RWPE1 (cell line): ENCODE measurements at regions not wholly inside any gene's neighbourhood (a gene's known extent, or its start where the extent isn't known, plus 50 kb on each side); places are given as distances from the start of the nearest gene placed in this dataset.
A peak's percentile ranks its signal among the peaks of the same experiment; 100 is the strongest.
"Not testable (repeated sequence)": the region's sequence is repeated elsewhere in the genome, so short reads cannot be mapped to it uniquely, and the experiment has no call there.

ENCODE experiments used
- CTCF ChIA-PET: fragments of 350-600 bp; sonication (Branson Sonifier 250); formaldehyde crosslinking; extraction: SDS; loops from one replicate; lab custom pipeline; 2021; lab: Yijun Ruan, JAX
- POLR2A ChIA-PET: fragments of 400-600 bp; formaldehyde crosslinking; extraction: SDS; loops from one replicate; lab custom pipeline; 2020; ENCODE audit warnings: antibody characterized with exemption; ENCODE audit not compliant: low non-redundant PET; lab: Yijun Ruan, JAX
- DNase-seq: peaks from one replicate; pipeline ENCODE4 v3.0.0; 2012; ENCODE audit warnings: low spot score
- H3K27ac ChIP-seq: fragments of 450-650 bp; 2 replicates; pipeline ENCODE4 v1.5.1; 2017
- TF ChIP-seq, protein P1 (sequence below): fragments of 450-650 bp; conservative IDR thresholded peaks from 2 replicates; pipeline ENCODE4 v1.5.1; 2017; ENCODE audit warnings: low read depth, mild to moderate bottlenecking

GRCh38 chr3:35921718-35922117, 282.4 kb downstream of the ARPP21 start:
- TF ChIP-seq, protein P1, sequence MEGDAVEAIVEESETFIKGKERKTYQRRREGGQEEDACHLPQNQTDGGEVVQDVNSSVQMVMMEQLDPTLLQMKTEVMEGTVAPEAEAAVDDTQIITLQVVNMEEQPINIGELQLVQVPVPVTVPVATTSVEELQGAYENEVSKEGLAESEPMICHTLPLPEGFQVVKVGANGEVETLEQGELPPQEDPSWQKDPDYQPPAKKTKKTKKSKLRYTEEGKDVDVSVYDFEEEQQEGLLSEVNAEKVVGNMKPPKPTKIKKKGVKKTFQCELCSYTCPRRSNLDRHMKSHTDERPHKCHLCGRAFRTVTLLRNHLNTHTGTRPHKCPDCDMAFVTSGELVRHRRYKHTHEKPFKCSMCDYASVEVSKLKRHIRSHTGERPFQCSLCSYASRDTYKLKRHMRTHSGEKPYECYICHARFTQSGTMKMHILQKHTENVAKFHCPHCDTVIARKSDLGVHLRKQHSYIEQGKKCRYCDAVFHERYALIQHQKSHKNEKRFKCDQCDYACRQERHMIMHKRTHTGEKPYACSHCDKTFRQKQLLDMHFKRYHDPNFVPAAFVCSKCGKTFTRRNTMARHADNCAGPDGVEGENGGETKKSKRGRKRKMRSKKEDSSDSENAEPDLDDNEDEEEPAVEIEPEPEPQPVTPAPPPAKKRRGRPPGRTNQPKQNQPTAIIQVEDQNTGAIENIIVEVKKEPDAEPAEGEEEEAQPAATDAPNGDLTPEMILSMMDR = no peak
- H3K27ac ChIP-seq = no peak overlapping the region
- CTCF ChIA-PET = no interaction called here
- POLR2A ChIA-PET = no interaction called here
- no peak for DNase-seq

- POLR2A ChIA-PET, H3K27ac ChIP-seq, DNase-seq: not testable (repeated sequence)
- TF ChIP-seq, protein P1 = peak; percentile 30
- CTCF ChIA-PET = interaction anchor here (0.5 to 1.3 kb wide), 2 partner anchors 15 to 172 kb away, joined by 3 read pairs; no protein-coding TSS in a partner anchor
Measured at GRCh38 chr3:35924070-35924469, 284.7 kb downstream of the ARPP21 start.

GRCh38 chr3:35927441-35927840, 288.1 kb downstream of the ARPP21 start:
- DNase-seq = no peak
- CTCF ChIA-PET = no interaction called here
- POLR2A ChIA-PET = no interaction called here
- H3K27ac ChIP-seq = no peak overlapping the region
- TF ChIP-seq, protein P1 = no peak

DNA sequence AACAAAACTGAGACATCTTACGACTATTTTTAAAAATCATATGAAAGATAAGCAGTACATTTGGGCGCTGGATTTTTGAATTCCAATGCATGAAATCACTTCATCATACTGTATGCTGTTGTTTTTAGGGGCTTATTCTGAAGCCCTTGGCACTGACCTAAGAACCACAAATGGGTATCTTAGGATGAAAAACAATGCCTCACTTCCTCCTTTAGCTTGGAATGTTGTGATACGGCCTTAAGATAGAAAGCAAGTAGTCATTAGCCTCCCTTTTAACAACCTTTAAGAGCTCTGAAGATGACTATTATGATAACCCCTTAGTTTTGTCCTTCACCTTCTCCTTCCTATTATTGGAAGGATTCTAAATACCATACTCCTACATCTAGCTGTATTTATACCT, 289.8 kb downstream of the ARPP21 start:
- TF ChIP-seq, protein P1 = no peak
- H3K27ac ChIP-seq = no peak overlapping the region
- CTCF ChIA-PET = no interaction called here
- POLR2A ChIA-PET = no interaction called here
- DNase-seq = no peak

- H3K27ac ChIP-seq = no peak overlapping the region
- ChIA-PET POLR2A (no interaction called here), CTCF (no interaction called here)
- TF ChIP-seq, protein P1 = no peak
- DNase-seq = no peak
Measured at GRCh38 chr3:35931867-35932266, 292.5 kb downstream of the ARPP21 start.

DNA sequence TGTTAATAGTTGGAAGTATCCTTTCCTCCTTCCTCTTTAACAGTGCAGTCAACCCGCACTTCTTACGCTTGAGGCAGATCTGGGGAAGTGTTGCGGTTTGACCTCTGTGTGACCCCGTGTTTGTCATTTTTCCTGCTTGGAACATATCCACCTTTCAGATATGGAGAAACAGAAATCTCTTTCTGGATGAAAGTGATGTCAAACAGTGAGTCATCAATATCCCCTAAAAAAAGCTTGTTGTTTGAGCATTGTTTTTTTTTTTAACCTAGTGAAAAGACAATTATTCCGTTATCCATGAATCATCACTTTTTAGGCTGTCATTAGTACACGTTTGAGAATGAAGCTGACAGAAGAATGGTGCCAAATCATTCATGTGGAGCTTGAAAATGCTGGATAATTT, 293.7 kb downstream of the ARPP21 start:
- ChIA-PET POLR2A (no interaction called here), CTCF (no interaction called here)
- peak; percentile 4 for DNase-seq
- H3K27ac ChIP-seq = no peak overlapping the region
- TF ChIP-seq, protein P1 = no peak
